SK-N-SH (cell line): ENCODE measurements at regions not wholly inside any gene's neighbourhood (a gene's known extent, or its start where the extent isn't known, plus 50 kb on each side); places are given as distances from the start of the nearest gene placed in this dataset.

Experiments used
- CTCF ChIA-PET: fragments of 300-600, 350-600 bp; formaldehyde crosslinking; extraction: SDS; loops from one replicate; lab custom pipeline; 2021; lab: Yijun Ruan, JAX
- POLR2A ChIA-PET: fragments of 350-600 bp; sonication (Branson Sonifier 250); formaldehyde crosslinking; extraction: SDS; loops from one replicate; lab custom pipeline; 2020; ENCODE audit warnings: antibody characterized with exemption, inconsistent platforms; lab: Yijun Ruan, JAX
- DNase-seq: peaks from one replicate; pipeline ENCODE4 v3.0.0; 2012
- H2AFZ ChIP-seq: fragments of 200-600 bp; sonication (generic); 2 replicates; pipeline ENCODE4 v1.8.1; 2016; ENCODE audit warnings: antibody characterized with exemption, mild to moderate bottlenecking, low read depth
- H3F3A ChIP-seq: fragments of 200-600 bp; sonication (generic); replicated peaks from 2 replicates; pipeline ENCODE3; 2016; ENCODE audit warnings: antibody characterized with exemption, mild to moderate bottlenecking; ENCODE audit not compliant: insufficient read depth
- H3K27ac ChIP-seq, 2 experiments: fragments of 200-500 bp in 1 of 2; fragments of 200-600 bp in 1 of 2; sonication (Bioruptor generic) in 1 of 2; sonication (generic), shearing (Covaris generic) in 1 of 2; 2 replicates each; pipeline versions ENCODE4 v1.5.1 to v1.6.1; 2014 to 2016; ENCODE audit warnings: low read depth in 2 of 2, inconsistent platforms in 1 of 2, low read length in 1 of 2, mild to moderate bottlenecking in 1 of 2, mixed read lengths in 1 of 2
- H3K27me3 ChIP-seq: fragments of 200-600 bp; sonication (generic), shearing (Covaris generic); 2 replicates; pipeline ENCODE4 v1.6.1; 2016; ENCODE audit warnings: mixed run types; ENCODE audit not compliant: insufficient read depth
- H3K36me3 ChIP-seq, 2 experiments: fragments of 200-500 bp in 1 of 2; fragments of 200-600 bp in 1 of 2; sonication (Bioruptor generic) in 1 of 2; sonication (generic) in 1 of 2; replicated peaks in 1 of 2; 2 replicates each; pipeline versions ENCODE3 to v1.5.1; 2014 to 2016; ENCODE audit warnings: low read length in 1 of 2, mild to moderate bottlenecking in 1 of 2; ENCODE audit not compliant: insufficient read depth in 2 of 2, control insufficient read depth in 1 of 2
- H3K4me1 ChIP-seq, 2 experiments: fragments of 200-500 bp in 1 of 2; fragments of 200-600 bp in 1 of 2; sonication (Bioruptor generic) in 1 of 2; sonication (generic), shearing (Covaris generic) in 1 of 2; 2 replicates each; pipeline versions ENCODE4 v1.5.1 to v1.6.1; 2014 to 2016; ENCODE audit warnings: low read depth in 1 of 2, low read length in 1 of 2, mixed run types in 1 of 2; ENCODE audit not compliant: insufficient read depth in 2 of 2, control insufficient read depth in 1 of 2
- H3K4me2 ChIP-seq: fragments of 200-600 bp; sonication (generic), shearing (Covaris generic); 2 replicates; pipeline ENCODE4 v1.6.1; 2017; ENCODE audit warnings: mixed run types
- H3K4me3 ChIP-seq, 2 experiments: fragments of 200-500 bp in 1 of 2; fragments of 200-600 bp in 1 of 2; sonication (Bioruptor generic) in 1 of 2; sonication (generic), shearing (Covaris generic) in 1 of 2; 2 replicates each; pipeline versions ENCODE4 v1.5.1 to v1.8.1; 2014 to 2016; ENCODE audit warnings: low read depth in 2 of 2, inconsistent platforms in 1 of 2, low read length in 1 of 2, mild to moderate bottlenecking in 1 of 2, mixed read lengths in 1 of 2, moderate library complexity in 1 of 2
- H3K79me2 ChIP-seq: fragments of 200-600 bp; sonication (generic); 2 replicates; pipeline ENCODE4 v1.8.1; 2017; ENCODE audit warnings: mild to moderate bottlenecking; ENCODE audit not compliant: insufficient read depth
- H3K9ac ChIP-seq: fragments of 200-600 bp; sonication (generic); 2 replicates; pipeline ENCODE4 v1.6.1; 2017; ENCODE audit warnings: mixed run types
- H3K9me2 ChIP-seq: fragments of 200-600 bp; sonication (generic); 2 replicates; pipeline ENCODE4 v1.6.1; 2017; ENCODE audit warnings: mixed run types
- H3K9me3 ChIP-seq: fragments of 200-600 bp; sonication (generic); 2 replicates; pipeline ENCODE4 v1.6.1; 2017; ENCODE audit warnings: mixed run types, mild to moderate bottlenecking, moderate library complexity
- H4K20me1 ChIP-seq: fragments of 200-600 bp; sonication (generic); 2 replicates; pipeline ENCODE4 v1.6.1; 2017; ENCODE audit warnings: mild to moderate bottlenecking, mixed run types; ENCODE audit not compliant: insufficient read depth
- CTCF ChIP-seq: fragments of 200-600 bp; sonication (generic); IDR thresholded peaks from 2 replicates; pipeline ENCODE4 v1.6.1; 2017; ENCODE audit warnings: antibody characterized with exemption, mild to moderate bottlenecking, moderate library complexity
- ELF1 ChIP-seq: IDR thresholded peaks from 2 replicates; pipeline ENCODE4 v1.4.0; 2012
- EZH2phosphoT487 ChIP-seq: fragments of 200-600 bp; sonication (generic); IDR thresholded peaks from 2 replicates; pipeline ENCODE4 v1.6.1; 2017; ENCODE audit warnings: low read depth, mixed run types, mild to moderate bottlenecking, antibody characterized with exemption, moderate library complexity, borderline replicate concordance
- FOSL2 ChIP-seq: IDR thresholded peaks from 2 replicates; pipeline ENCODE4 v1.4.0; 2012; ENCODE audit warnings: low read depth, mild to moderate bottlenecking, moderate library complexity, borderline replicate concordance
- GABPA ChIP-seq: IDR thresholded peaks from 2 replicates; pipeline ENCODE4 v1.4.0; 2012; ENCODE audit warnings: low read depth, mild to moderate bottlenecking
- GATA2 ChIP-seq: sonication (generic); formaldehyde crosslinking; IDR thresholded peaks from 2 replicates; pipeline ENCODE4 v1.5.0; 2020; ENCODE audit warnings: mild to moderate bottlenecking, missing genetic modification reagents
- JUND ChIP-seq: IDR thresholded peaks from 2 replicates; pipeline ENCODE4 v1.4.0; 2012
- MXI1 ChIP-seq: IDR thresholded peaks from 2 replicates; pipeline ENCODE4 v1.6.1; 2012; ENCODE audit warnings: mild to moderate bottlenecking, low read depth, low read length, improper control_type of control experiment
- NRF1 ChIP-seq: IDR thresholded peaks from 2 replicates; pipeline ENCODE4 v1.6.1; 2012; ENCODE audit warnings: low read depth, mild to moderate bottlenecking, low read length
- POLR2AphosphoS5 ChIP-seq: IDR thresholded peaks from 2 replicates; pipeline ENCODE4 v1.6.1; 2012; ENCODE audit warnings: low read depth, low read length
- RFX5 ChIP-seq: IDR thresholded peaks from 2 replicates; pipeline ENCODE4 v1.6.1; 2012; ENCODE audit warnings: mild to moderate bottlenecking, improper control_type of control experiment, low read length
- SIN3A ChIP-seq: IDR thresholded peaks from 2 replicates; pipeline ENCODE4 v1.6.1; 2012; ENCODE audit warnings: low read depth, mild to moderate bottlenecking, low read length, moderate library complexity, borderline replicate concordance
- SMC3 ChIP-seq: IDR thresholded peaks from 2 replicates; pipeline ENCODE4 v1.6.1; 2012; ENCODE audit warnings: low read depth, low read length, improper control_type of control experiment
- TAF1 ChIP-seq: IDR thresholded peaks from 2 replicates; pipeline ENCODE4 v1.6.1; 2012; ENCODE audit warnings: low read depth, mild to moderate bottlenecking, low read length, moderate library complexity, borderline replicate concordance
- TEAD4 ChIP-seq: IDR thresholded peaks from 2 replicates; pipeline ENCODE4 v1.4.0; 2012; ENCODE audit warnings: mild to moderate bottlenecking, borderline replicate concordance; ENCODE audit not compliant: insufficient read depth
- WGBS: methylation state at CpG from one replicate; pipeline ENCODE4 v1.1.6; 2017; ENCODE audit warnings: low lambda C conversion rate; 5-methylcytosine and 5-hydroxymethylcytosine counted together
- TF ChIP-seq, protein P1 (sequence below): IDR thresholded peaks from 2 replicates; pipeline ENCODE4 v1.6.1; 2012; ENCODE audit warnings: mild to moderate bottlenecking, low read depth, low read length, moderate library complexity
- TF ChIP-seq, protein P2 (sequence below): IDR thresholded peaks from 2 replicates; pipeline ENCODE4; 2012

DNA sequence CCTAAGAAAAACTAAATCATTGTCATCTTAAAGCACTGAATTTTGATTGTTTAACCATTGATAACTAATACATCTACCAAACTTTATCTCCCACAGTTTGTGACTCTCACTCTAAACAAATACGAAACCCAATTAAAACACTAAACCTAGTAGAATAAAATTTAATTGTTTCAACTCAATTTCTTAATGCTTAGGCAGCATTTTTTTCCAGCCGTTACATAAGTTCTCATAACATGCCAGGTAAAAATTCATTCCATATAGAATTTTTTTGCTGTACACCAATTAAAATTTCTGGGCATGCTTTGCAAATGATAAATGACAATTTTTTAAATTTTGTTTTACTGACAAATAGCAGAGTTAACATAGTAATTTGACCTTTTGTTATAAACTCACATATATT is 658.2 kb upstream of the FLRT2 start:
- no peak overlapping the region for H2AFZ ChIP-seq
- no peaks in the 10 kb centered on the region for H3K79me2 ChIP-seq
- no peak for DNase-seq
- H3K4me1 ChIP-seq, result no peaks in the 10 kb centered on the region
- H3K27ac ChIP-seq, result no peak overlapping the region
- WGBS, result 12% methylated on average over 2 of the region's 2 CpGs
- no peak overlapping the region for H3K4me2 ChIP-seq
- no peaks in the 10 kb centered on the region for H4K20me1 ChIP-seq
- ChIA-PET CTCF (interaction anchor here (0.9 to 1.1 kb wide), 2 partner anchors 14 to 16 kb away, joined by 3 read pairs; no protein-coding TSS in a partner anchor), POLR2A (no interaction called here)
- H3K9me2 ChIP-seq, result no peaks in the 10 kb centered on the region
- no peak overlapping the region for H3K9ac ChIP-seq
- H3K9me3 ChIP-seq, result no peaks in the 10 kb centered on the region
- H3K4me3 ChIP-seq, result no peak overlapping the region
- H3F3A ChIP-seq, result no peaks in the 10 kb centered on the region
- no peaks in the 10 kb centered on the region for H3K27me3 ChIP-seq
- no peaks in the 10 kb centered on the region for H3K36me3 ChIP-seq
- TF ChIP-seq TAF1 (no peak), ELF1 (no peak), CTCF (no peak)
- TF ChIP-seq, all 33 proteins: peak for 0

GRCh38 chr14:84874436-84874835 is 655.5 kb upstream of the FLRT2 start:
- H3K9me3 ChIP-seq, result no peaks in the 10 kb centered on the region
- H3K79me2 ChIP-seq, result no peaks in the 10 kb centered on the region
- H3K9me2 ChIP-seq, result no peaks in the 10 kb centered on the region
- H2AFZ ChIP-seq, result no peak overlapping the region
- H4K20me1 ChIP-seq, result no peaks in the 10 kb centered on the region
- TF ChIP-seq POLR2AphosphoS5 (no peak), ELF1 (no peak), NRF1 (no peak), JUND (no peak), SIN3A (no peak)
- H3K27me3 ChIP-seq, result no peaks in the 10 kb centered on the region
- 0% methylated on average over 2 of the region's 2 CpGs for WGBS
- H3K4me2 ChIP-seq, result no peak overlapping the region
- no peak overlapping the region for H3K9ac ChIP-seq
- H3K4me3 ChIP-seq, result no peak overlapping the region
- DNase-seq, result no peak
- H3K36me3 ChIP-seq, result no peaks in the 10 kb centered on the region
- CTCF ChIA-PET, result no interaction called here
- POLR2A ChIA-PET, result no interaction called here
- H3K27ac ChIP-seq, result no peak overlapping the region
- H3K4me1 ChIP-seq, result no peaks in the 10 kb centered on the region
- H3F3A ChIP-seq, result no peaks in the 10 kb centered on the region

DNA sequence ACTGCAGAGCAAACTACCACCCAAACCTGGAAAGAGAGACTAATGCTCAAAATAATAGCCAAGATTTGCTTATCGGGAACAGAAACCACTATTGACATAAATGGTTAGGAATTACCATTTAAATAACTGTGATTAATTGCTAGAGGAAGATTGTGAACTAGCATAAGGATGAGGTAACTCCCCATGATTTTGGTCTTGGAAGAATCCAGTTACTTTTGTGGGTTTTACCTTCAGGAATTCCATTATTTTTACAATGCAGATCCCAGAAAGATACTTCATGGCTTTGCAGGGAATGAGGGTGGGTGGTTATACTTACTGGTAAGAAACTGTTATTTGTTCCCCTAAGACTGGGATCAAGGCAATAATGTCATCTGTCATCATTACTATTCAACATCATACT is 652.9 kb upstream of the FLRT2 start:
- Histone ChIP-seq H3F3A (no peaks in the 10 kb centered on the region), H3K4me2 (no peak overlapping the region), H3K9ac (no peak overlapping the region), H3K4me3 (no peak overlapping the region), H3K79me2 (no peaks in the 10 kb centered on the region), H3K9me3 (no peaks in the 10 kb centered on the region), H2AFZ (no peak overlapping the region), H3K27me3 (no peaks in the 10 kb centered on the region), H4K20me1 (no peaks in the 10 kb centered on the region), H3K9me2 (no peaks in the 10 kb centered on the region), H3K36me3 (no peaks in the 10 kb centered on the region), H3K27ac (no peak overlapping the region), H3K4me1 (no peaks in the 10 kb centered on the region)
- CTCF ChIA-PET, result no interaction called here
- no peak for DNase-seq
- 69% methylated on average over 1 of the region's 1 CpG for WGBS
- POLR2A ChIA-PET, result no interaction called here
- TF ChIP-seq GABPA (no peak), SMC3 (no peak), POLR2AphosphoS5 (no peak), TEAD4 (no peak), MXI1 (no peak), JUND (no peak), FOSL2 (no peak), GATA2 (no peak), TAF1 (no peak), NRF1 (no peak), RFX5 (no peak), EZH2phosphoT487 (no peak)
- TF ChIP-seq, protein P1, sequence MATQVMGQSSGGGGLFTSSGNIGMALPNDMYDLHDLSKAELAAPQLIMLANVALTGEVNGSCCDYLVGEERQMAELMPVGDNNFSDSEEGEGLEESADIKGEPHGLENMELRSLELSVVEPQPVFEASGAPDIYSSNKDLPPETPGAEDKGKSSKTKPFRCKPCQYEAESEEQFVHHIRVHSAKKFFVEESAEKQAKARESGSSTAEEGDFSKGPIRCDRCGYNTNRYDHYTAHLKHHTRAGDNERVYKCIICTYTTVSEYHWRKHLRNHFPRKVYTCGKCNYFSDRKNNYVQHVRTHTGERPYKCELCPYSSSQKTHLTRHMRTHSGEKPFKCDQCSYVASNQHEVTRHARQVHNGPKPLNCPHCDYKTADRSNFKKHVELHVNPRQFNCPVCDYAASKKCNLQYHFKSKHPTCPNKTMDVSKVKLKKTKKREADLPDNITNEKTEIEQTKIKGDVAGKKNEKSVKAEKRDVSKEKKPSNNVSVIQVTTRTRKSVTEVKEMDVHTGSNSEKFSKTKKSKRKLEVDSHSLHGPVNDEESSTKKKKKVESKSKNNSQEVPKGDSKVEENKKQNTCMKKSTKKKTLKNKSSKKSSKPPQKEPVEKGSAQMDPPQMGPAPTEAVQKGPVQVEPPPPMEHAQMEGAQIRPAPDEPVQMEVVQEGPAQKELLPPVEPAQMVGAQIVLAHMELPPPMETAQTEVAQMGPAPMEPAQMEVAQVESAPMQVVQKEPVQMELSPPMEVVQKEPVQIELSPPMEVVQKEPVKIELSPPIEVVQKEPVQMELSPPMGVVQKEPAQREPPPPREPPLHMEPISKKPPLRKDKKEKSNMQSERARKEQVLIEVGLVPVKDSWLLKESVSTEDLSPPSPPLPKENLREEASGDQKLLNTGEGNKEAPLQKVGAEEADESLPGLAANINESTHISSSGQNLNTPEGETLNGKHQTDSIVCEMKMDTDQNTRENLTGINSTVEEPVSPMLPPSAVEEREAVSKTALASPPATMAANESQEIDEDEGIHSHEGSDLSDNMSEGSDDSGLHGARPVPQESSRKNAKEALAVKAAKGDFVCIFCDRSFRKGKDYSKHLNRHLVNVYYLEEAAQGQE, result no peak
- TF ChIP-seq, protein P2, sequence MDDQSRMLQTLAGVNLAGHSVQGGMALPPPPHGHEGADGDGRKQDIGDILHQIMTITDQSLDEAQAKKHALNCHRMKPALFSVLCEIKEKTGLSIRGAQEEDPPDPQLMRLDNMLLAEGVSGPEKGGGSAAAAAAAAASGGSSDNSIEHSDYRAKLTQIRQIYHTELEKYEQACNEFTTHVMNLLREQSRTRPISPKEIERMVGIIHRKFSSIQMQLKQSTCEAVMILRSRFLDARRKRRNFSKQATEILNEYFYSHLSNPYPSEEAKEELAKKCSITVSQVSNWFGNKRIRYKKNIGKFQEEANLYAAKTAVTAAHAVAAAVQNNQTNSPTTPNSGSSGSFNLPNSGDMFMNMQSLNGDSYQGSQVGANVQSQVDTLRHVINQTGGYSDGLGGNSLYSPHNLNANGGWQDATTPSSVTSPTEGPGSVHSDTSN, result no peak
